Osteocyte (in vitro differentiated cells): ENCODE measurements at regions not wholly inside any gene's neighbourhood (a gene's known extent, or its start where the extent isn't known, plus 50 kb on each side); places are given as distances from the start of the nearest gene placed in this dataset.

Experiments used
- DNase-seq: peaks from one replicate; pipeline ENCODE4 v3.0.0; 2021; ENCODE audit warnings: mixed read lengths; ENCODE audit not compliant: unreplicated experiment; ENCODE audit errors: extremely low spot score
- H3K27ac Mint-ChIP-seq: one replicate; pipeline ENCODE4 v1.8.0; 2021; ENCODE audit warnings: mild to moderate bottlenecking, mixed read lengths; ENCODE audit not compliant: unreplicated experiment
- H3K27me3 Mint-ChIP-seq: one replicate; pipeline ENCODE4 v1.8.0; 2021; ENCODE audit warnings: mixed read lengths; ENCODE audit not compliant: unreplicated experiment
- H3K36me3 Mint-ChIP-seq: one replicate; pipeline ENCODE4 v1.8.0; 2021; ENCODE audit warnings: mixed read lengths; ENCODE audit not compliant: unreplicated experiment
- H3K4me1 Mint-ChIP-seq: one replicate; pipeline ENCODE4 v1.8.0; 2021; ENCODE audit warnings: mixed read lengths; ENCODE audit not compliant: unreplicated experiment
- H3K4me3 Mint-ChIP-seq: one replicate; pipeline ENCODE4 v1.8.0; 2021; ENCODE audit warnings: mild to moderate bottlenecking, moderate library complexity, mixed read lengths; ENCODE audit not compliant: unreplicated experiment
- H3K9me3 Mint-ChIP-seq: one replicate; pipeline ENCODE4 v1.8.0; 2021; ENCODE audit warnings: mixed read lengths; ENCODE audit not compliant: unreplicated experiment
- CTCF ChIP-seq: fragments of 200-600 bp; sonication (generic); IDR thresholded peaks from 2 replicates; pipeline ENCODE4 v1.5.0; 2021; ENCODE audit warnings: antibody characterized with exemption, mild to moderate bottlenecking, moderate library complexity

DNA sequence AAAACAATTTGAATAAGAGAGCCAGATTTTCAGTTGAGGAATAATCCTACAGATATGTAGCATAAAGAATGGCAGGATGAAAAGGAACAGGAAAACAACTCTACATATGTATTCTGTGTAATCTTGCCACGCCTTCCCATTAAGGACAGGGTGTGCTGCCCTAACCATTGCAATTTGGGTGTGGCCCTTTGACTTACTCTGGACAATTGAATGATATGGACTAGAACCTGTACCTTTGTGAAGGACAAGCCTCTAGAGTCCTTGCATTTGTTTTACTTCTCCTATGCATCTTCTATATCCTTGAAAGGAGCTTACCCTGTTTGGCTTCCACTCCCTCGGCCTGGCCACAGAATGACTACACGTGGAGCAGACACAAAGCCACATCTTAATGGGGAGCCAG is 1261.6 kb upstream of the GBE1 start:
- no peaks in the 10 kb centered on the region for H3K27me3 Mint-ChIP-seq
- H3K4me3 Mint-ChIP-seq, result no peak overlapping the region
- H3K27ac Mint-ChIP-seq, result no peak overlapping the region
- no peak for TF ChIP-seq CTCF
- DNase-seq, result no peak
- no peaks in the 10 kb centered on the region for H3K36me3 Mint-ChIP-seq
- no peaks in the 10 kb centered on the region for H3K9me3 Mint-ChIP-seq
- H3K4me1 Mint-ChIP-seq, result no peaks in the 10 kb centered on the region

DNA sequence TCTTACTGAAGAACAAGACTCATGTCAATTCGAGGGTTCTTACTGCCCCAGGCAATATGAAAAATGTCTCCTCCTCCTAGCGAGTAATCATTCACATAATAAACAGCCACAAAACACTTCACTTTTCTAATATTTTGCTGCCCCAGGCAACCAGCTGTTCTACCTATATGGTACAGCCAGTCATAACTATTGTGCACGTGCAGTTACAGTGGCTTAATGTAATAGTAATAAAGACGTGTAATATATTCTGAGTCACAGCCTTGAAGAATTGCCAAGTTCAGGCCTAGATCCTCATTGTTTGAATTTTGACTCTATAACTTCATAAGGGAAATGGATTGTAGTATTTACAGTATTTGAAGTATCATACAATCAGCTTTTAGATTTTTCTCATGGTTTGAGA is 1250.0 kb upstream of the GBE1 start:
- Mint-ChIP-seq H3K4me1 (peaks cover 3% of the 10 kb centered on the region), H3K27ac (no peak overlapping the region), H3K9me3 (no peaks in the 10 kb centered on the region), H3K36me3 (no peaks in the 10 kb centered on the region), H3K27me3 (no peaks in the 10 kb centered on the region), H3K4me3 (no peak overlapping the region)
- no peak for DNase-seq
- no peak for TF ChIP-seq CTCF

- H3K9me3 Mint-ChIP-seq, result no peaks in the 10 kb centered on the region
- no peaks in the 10 kb centered on the region for H3K27me3 Mint-ChIP-seq
- no peak for TF ChIP-seq CTCF
- H3K36me3 Mint-ChIP-seq, result no peaks in the 10 kb centered on the region
- H3K4me3 Mint-ChIP-seq, result no peak overlapping the region
- H3K27ac Mint-ChIP-seq, result no peak overlapping the region
- H3K4me1 Mint-ChIP-seq, result peaks cover 8% of the 10 kb centered on the region
- DNase-seq, result no peak
Measured at GRCh38 chr3:83003917-83004316, 1242.5 kb upstream of the GBE1 start.

GRCh38 chr3:83002869-83003445 is 1241.5 kb upstream of the GBE1 start:
- H3K36me3 Mint-ChIP-seq, result no peaks in the 10 kb centered on the region
- no peaks in the 10 kb centered on the region for H3K9me3 Mint-ChIP-seq
- TF ChIP-seq CTCF, result no peak
- DNase-seq, result no peak
- H3K27ac Mint-ChIP-seq, result no peak overlapping the region
- H3K4me3 Mint-ChIP-seq, result no peak overlapping the region
- H3K4me1 Mint-ChIP-seq, result peaks cover 8% of the 10 kb centered on the region
- H3K27me3 Mint-ChIP-seq, result no peaks in the 10 kb centered on the region

DNA sequence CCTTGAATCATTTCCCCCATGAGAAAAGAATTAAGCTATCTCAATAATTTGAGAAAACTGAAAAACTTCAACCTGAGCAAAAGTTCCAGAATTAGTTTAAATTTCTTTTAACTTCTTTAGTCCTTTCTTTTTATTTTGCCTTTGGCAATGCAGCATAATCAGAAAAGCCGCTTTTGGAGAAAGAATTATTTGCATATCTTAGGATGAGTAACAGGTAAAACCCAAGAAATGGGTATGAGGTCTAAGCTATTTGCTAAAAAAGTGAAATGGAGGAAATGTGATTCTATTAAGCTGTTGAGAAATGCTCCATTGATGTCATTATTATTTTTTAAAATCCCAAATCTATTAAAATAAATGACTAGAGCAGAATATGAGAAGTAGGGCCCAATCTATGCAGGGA is 1238.3 kb upstream of the GBE1 start:
- TF ChIP-seq CTCF, result no peak
- Mint-ChIP-seq H3K4me1 (peaks cover 8% of the 10 kb centered on the region), H3K27me3 (no peaks in the 10 kb centered on the region), H3K27ac (no peak overlapping the region), H3K4me3 (no peak overlapping the region), H3K9me3 (peaks cover 10% of the 10 kb centered on the region), H3K36me3 (no peaks in the 10 kb centered on the region)
- DNase-seq, result no peak
